HCT116 (cell line): ENCODE measurements at regions not wholly inside any gene's neighbourhood (a gene's known extent, or its start where the extent isn't known, plus 50 kb on each side); places are given as distances from the start of the nearest gene placed in this dataset.

Experiments
- EGR1 ChIP-seq: IDR thresholded peaks from 2 replicates; pipeline ENCODE4 v1.6.1; 2012; ENCODE audit warnings: low read depth
- EZH2 ChIP-seq: fragments of 200-600 bp; sonication (generic); IDR thresholded peaks from 2 replicates; pipeline ENCODE4 v1.6.1; 2017; ENCODE audit warnings: antibody characterized with exemption, mixed run types
- POLR2A ChIP-seq: IDR thresholded peaks from 2 replicates; pipeline ENCODE4 v1.7.0; 2011; ENCODE audit warnings: borderline replicate concordance; ENCODE audit not compliant: insufficient read depth, insufficient read length; ENCODE audit errors: extremely low read depth
- TF ChIP-seq, protein P1 (sequence below): IDR thresholded peaks from 2 replicates; pipeline ENCODE4 v1.6.1; 2012
- TF ChIP-seq, protein P2 (sequence below), 3 experiments: fragments of 200-600 bp in 1 of 3; sonication (generic) in 1 of 3; IDR thresholded peaks in 2 of 3; conservative IDR thresholded peaks in 1 of 3; 2 replicates each; pipeline ENCODE4 v1.5.1; 2012 to 2017; ENCODE audit warnings: low read depth in 2 of 3, low read length in 2 of 3, antibody characterized with exemption in 1 of 3, borderline replicate concordance in 1 of 3, control low read depth in 1 of 3, mild to moderate bottlenecking in 1 of 3, mixed read lengths in 1 of 3, mixed run types in 1 of 3, moderate library complexity in 1 of 3; ENCODE audit not compliant: insufficient read depth in 1 of 3

DNA sequence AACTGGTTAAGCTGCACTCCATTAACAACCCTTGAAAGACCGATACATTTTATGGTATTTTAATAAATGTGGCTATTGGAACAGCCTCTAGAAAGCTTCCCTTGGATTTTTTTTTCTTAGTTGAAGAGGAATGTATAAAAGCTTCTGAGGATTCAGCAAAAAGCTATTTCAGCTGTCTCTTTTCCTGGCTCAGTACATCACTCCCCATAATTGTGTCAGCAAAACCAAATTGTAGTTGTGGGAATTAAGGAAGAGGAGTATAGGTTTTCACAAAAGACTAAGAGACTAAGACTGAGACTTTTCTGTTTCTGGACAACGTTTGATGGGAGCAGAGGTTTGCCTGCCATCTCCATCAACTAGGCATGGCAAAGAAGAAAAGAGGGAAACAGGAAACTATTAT, 106.5 kb downstream of the C12orf50 start:
- TF ChIP-seq, protein P1, sequence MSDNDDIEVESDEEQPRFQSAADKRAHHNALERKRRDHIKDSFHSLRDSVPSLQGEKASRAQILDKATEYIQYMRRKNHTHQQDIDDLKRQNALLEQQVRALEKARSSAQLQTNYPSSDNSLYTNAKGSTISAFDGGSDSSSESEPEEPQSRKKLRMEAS, result no peak
- TF ChIP-seq EGR1 (no peak), EZH2 (no peak), POLR2A (no peak)
- TF ChIP-seq, protein P2, sequence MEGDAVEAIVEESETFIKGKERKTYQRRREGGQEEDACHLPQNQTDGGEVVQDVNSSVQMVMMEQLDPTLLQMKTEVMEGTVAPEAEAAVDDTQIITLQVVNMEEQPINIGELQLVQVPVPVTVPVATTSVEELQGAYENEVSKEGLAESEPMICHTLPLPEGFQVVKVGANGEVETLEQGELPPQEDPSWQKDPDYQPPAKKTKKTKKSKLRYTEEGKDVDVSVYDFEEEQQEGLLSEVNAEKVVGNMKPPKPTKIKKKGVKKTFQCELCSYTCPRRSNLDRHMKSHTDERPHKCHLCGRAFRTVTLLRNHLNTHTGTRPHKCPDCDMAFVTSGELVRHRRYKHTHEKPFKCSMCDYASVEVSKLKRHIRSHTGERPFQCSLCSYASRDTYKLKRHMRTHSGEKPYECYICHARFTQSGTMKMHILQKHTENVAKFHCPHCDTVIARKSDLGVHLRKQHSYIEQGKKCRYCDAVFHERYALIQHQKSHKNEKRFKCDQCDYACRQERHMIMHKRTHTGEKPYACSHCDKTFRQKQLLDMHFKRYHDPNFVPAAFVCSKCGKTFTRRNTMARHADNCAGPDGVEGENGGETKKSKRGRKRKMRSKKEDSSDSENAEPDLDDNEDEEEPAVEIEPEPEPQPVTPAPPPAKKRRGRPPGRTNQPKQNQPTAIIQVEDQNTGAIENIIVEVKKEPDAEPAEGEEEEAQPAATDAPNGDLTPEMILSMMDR (IDR thresholded peaks at IDR 0.05 in 2 of 3, conservative IDR thresholded peaks at IDR 0.05 in 1 of 3; ENCODE audit: borderline replicate concordance in 1 of 3, insufficient read depth in 1 of 3, low read depth in 2 of 3, low read length in 2 of 3), result no peak
